ENCODE measurements at regions not wholly inside any gene's neighbourhood (a gene's known extent, or its start where the extent isn't known, plus 50 kb on each side); places are given as distances from the start of the nearest gene placed in this dataset.

- CTCF ChIA-PET: no interaction called here
- no peaks in the 10 kb centered on the region for H3K36me3 Mint-ChIP-seq
Observed at GRCh38 chr4:138085736-138086305, 156.3 kb downstream of the SLC7A11 start.

GRCh38 chr4:138078751-138079520, 163.2 kb downstream of the SLC7A11 start:
- H3K27ac Mint-ChIP-seq: no peak overlapping the region
- Histone ChIP-seq H3K9me3 (no peaks in the 10 kb centered on the region), H3K27ac (ENCODE audit: low read length) (no peak overlapping the region), H3K36me3 (ENCODE audit: control insufficient read depth in 2 of 2, extremely low read depth in 1 of 2, insufficient read depth in 1 of 2, low read length in 1 of 2) (no peaks in the 10 kb centered on the region), H3K27me3 (replicated peaks in 1 of 2; ENCODE audit: control insufficient read depth in 2 of 2, extremely low read depth in 1 of 2, insufficient read depth in 2 of 2, low read length in 1 of 2) (no peaks in the 10 kb centered on the region), H3K4me1 (ENCODE audit: control insufficient read depth in 1 of 2, extremely low read depth in 1 of 2, insufficient read depth in 2 of 2, low read length in 2 of 2) (no peaks in the 10 kb centered on the region), H3K4me3 (ENCODE audit: control insufficient read depth in 1 of 2, extremely low read depth in 1 of 2, low read length in 1 of 2) (no peak overlapping the region)
- no peaks in the 10 kb centered on the region for H3K9me3 Mint-ChIP-seq
- H3K36me3 Mint-ChIP-seq: no peaks in the 10 kb centered on the region
- no peak for ATAC-seq (replicated peaks in 1 of 4)
- ChIA-PET CTCF (no interaction called here), POLR2A (no interaction called here)
- H3K4me3 Mint-ChIP-seq: no peak overlapping the region
- no peaks in the 10 kb centered on the region for H3K27me3 Mint-ChIP-seq
- no CpG with 5 or more reads among the region's 4 CpGs for WGBS (ENCODE audit: insufficient coverage)
- DNase-seq: no peak
- H3K4me1 Mint-ChIP-seq: no peaks in the 10 kb centered on the region

More at GRCh38 chr4:138085736-138086305, 156.3 kb downstream of the SLC7A11 start:
- H3K4me1 ChIP-seq (ENCODE audit: control insufficient read depth in 1 of 2, extremely low read depth in 1 of 2, insufficient read depth in 2 of 2, low read length in 2 of 2): no peaks in the 10 kb centered on the region
- ATAC-seq (replicated peaks in 1 of 4) (no peak), DNase-seq (no peak)
- no peaks in the 10 kb centered on the region for H3K27me3 ChIP-seq (replicated peaks in 1 of 2; ENCODE audit: control insufficient read depth in 2 of 2, extremely low read depth in 1 of 2, insufficient read depth in 2 of 2, low read length in 1 of 2)
- H3K27ac ChIP-seq (ENCODE audit: low read length): no peak overlapping the region
- no peaks in the 10 kb centered on the region for H3K9me3 ChIP-seq
- Mint-ChIP-seq H3K27ac (no peak overlapping the region), H3K9me3 (no peaks in the 10 kb centered on the region), H3K4me1 (no peaks in the 10 kb centered on the region), H3K27me3 (no peaks in the 10 kb centered on the region), H3K4me3 (no peak overlapping the region)
- POLR2A ChIA-PET: no interaction called here
- 92% methylated on average over 2 of the region's 5 CpGs for WGBS (ENCODE audit: insufficient coverage)
- H3K4me3 ChIP-seq (ENCODE audit: control insufficient read depth in 1 of 2, extremely low read depth in 1 of 2, low read length in 1 of 2): no peak overlapping the region
- no peaks in the 10 kb centered on the region for H3K36me3 ChIP-seq (ENCODE audit: control insufficient read depth in 2 of 2, extremely low read depth in 1 of 2, insufficient read depth in 1 of 2, low read length in 1 of 2)

DNA sequence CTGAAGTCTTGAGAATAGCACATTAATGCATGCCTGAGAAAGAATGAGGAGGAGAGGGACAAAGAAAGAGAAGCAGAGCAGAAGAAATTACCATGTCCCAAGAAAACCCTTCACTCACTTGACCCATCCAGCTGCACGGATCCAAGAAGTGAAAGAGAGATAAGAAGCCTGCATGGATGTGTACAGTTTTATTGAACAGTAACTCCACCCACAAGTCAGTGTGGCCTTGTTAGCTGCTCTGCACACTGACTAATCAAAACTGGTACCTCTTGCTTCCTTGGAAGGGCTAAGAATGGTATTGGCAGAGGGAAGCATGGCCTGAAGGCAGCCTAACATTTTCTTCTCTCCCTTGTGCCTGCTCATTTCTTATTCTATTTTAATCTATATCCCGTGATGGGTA, 163.9 kb downstream of the SLC7A11 start:
- no peaks in the 10 kb centered on the region for H3K9me3 ChIP-seq
- WGBS (ENCODE audit: insufficient coverage): no CpG with 5 or more reads among the region's 2 CpGs
- DNase-seq (no peak), ATAC-seq (replicated peaks in 1 of 4) (no peak)
- H3K4me3 ChIP-seq (ENCODE audit: control insufficient read depth in 1 of 2, extremely low read depth in 1 of 2, low read length in 1 of 2): no peak overlapping the region
- no peak overlapping the region for H3K27ac ChIP-seq (ENCODE audit: low read length)
- Mint-ChIP-seq H3K4me1 (no peaks in the 10 kb centered on the region), H3K36me3 (no peaks in the 10 kb centered on the region), H3K27me3 (no peaks in the 10 kb centered on the region), H3K27ac (no peak overlapping the region), H3K9me3 (no peaks in the 10 kb centered on the region), H3K4me3 (no peak overlapping the region)
- ChIA-PET POLR2A (no interaction called here), CTCF (no interaction called here)
- H3K27me3 ChIP-seq (replicated peaks in 1 of 2; ENCODE audit: control insufficient read depth in 2 of 2, extremely low read depth in 1 of 2, insufficient read depth in 2 of 2, low read length in 1 of 2): no peaks in the 10 kb centered on the region
- H3K36me3 ChIP-seq (ENCODE audit: control insufficient read depth in 2 of 2, extremely low read depth in 1 of 2, insufficient read depth in 1 of 2, low read length in 1 of 2): no peaks in the 10 kb centered on the region
- no peaks in the 10 kb centered on the region for H3K4me1 ChIP-seq (ENCODE audit: control insufficient read depth in 1 of 2, extremely low read depth in 1 of 2, insufficient read depth in 2 of 2, low read length in 2 of 2)

GRCh38 chr4:138076561-138076960, 165.6 kb downstream of the SLC7A11 start:
- Mint-ChIP-seq H3K27ac (no peak overlapping the region), H3K9me3 (no peaks in the 10 kb centered on the region), H3K36me3 (no peaks in the 10 kb centered on the region), H3K27me3 (no peaks in the 10 kb centered on the region), H3K4me3 (no peak overlapping the region), H3K4me1 (no peaks in the 10 kb centered on the region)
- H3K4me3 ChIP-seq (ENCODE audit: control insufficient read depth in 1 of 2, extremely low read depth in 1 of 2, low read length in 1 of 2): no peak overlapping the region
- ChIA-PET CTCF (no interaction called here), POLR2A (no interaction called here)
- H3K27ac ChIP-seq (ENCODE audit: low read length): no peak overlapping the region
- H3K4me1 ChIP-seq (ENCODE audit: control insufficient read depth in 1 of 2, extremely low read depth in 1 of 2, insufficient read depth in 2 of 2, low read length in 2 of 2): no peaks in the 10 kb centered on the region
- no CpG with 5 or more reads among the region's 1 CpG for WGBS (ENCODE audit: insufficient coverage)
- no peak for ATAC-seq (replicated peaks in 1 of 4)
- H3K9me3 ChIP-seq: no peaks in the 10 kb centered on the region
- H3K27me3 ChIP-seq (replicated peaks in 1 of 2; ENCODE audit: control insufficient read depth in 2 of 2, extremely low read depth in 1 of 2, insufficient read depth in 2 of 2, low read length in 1 of 2): no peaks in the 10 kb centered on the region
- DNase-seq: no peak
- H3K36me3 ChIP-seq (ENCODE audit: control insufficient read depth in 2 of 2, extremely low read depth in 1 of 2, insufficient read depth in 1 of 2, low read length in 1 of 2): no peaks in the 10 kb centered on the region

DNA sequence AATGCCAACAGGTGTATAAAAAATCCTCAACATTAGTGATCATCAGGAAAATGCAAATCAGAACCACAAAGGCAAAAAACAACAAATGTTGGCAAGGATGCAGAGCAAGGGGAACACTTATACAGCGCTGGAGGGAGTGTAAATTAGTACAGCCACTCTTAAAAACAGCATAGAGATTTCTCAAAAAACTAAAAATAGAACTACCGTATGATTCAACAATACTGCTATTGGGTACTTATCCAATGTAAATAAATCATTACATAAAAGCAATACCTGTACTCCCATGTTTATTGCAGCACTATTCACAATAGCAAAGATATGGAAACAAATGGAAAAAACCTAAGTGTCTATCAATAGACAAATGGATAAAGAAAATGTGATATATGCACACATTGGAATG, 171.3 kb downstream of the SLC7A11 start:
- no peak for ATAC-seq (replicated peaks in 1 of 4)
- Histone ChIP-seq H3K4me3 (ENCODE audit: control insufficient read depth in 1 of 2, extremely low read depth in 1 of 2, low read length in 1 of 2) (no peak overlapping the region), H3K27me3 (replicated peaks in 1 of 2; ENCODE audit: control insufficient read depth in 2 of 2, extremely low read depth in 1 of 2, insufficient read depth in 2 of 2, low read length in 1 of 2) (no peaks in the 10 kb centered on the region), H3K36me3 (ENCODE audit: control insufficient read depth in 2 of 2, extremely low read depth in 1 of 2, insufficient read depth in 1 of 2, low read length in 1 of 2) (no peaks in the 10 kb centered on the region), H3K27ac (ENCODE audit: low read length) (no peak overlapping the region), H3K9me3 (no peaks in the 10 kb centered on the region), H3K4me1 (ENCODE audit: control insufficient read depth in 1 of 2, extremely low read depth in 1 of 2, insufficient read depth in 2 of 2, low read length in 2 of 2) (no peaks in the 10 kb centered on the region)
- Mint-ChIP-seq H3K4me3 (no peak overlapping the region), H3K9me3 (peaks cover 4 to 10% (median 8%) of the 10 kb centered on the region in 3 donors), H3K27me3 (no peaks in the 10 kb centered on the region), H3K36me3 (no peaks in the 10 kb centered on the region), H3K27ac (no peak overlapping the region), H3K4me1 (no peaks in the 10 kb centered on the region)
- CTCF ChIA-PET: no interaction called here
- WGBS (ENCODE audit: insufficient coverage): no CpG with 5 or more reads among the region's 2 CpGs
- POLR2A ChIA-PET: no interaction called here
- DNase-seq: no peak

DNA sequence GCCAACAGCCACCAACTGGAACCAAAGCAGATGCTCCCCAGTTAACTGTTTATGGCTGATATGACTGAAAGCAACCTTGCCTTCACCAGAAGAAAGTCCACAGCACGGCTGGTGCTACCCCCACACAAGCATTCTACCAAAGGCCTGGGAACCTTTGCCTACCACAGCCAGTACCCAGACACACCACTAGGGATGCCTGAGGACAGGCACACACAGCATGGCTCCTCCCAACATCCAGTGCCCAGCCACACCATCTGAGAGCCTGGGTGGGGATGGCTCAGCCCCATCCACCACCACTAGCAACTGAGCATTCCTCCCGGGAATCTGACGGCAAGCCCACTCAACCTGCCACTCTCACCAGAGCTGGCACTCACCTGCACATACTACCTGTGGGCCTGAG, 178.6 kb downstream of the SLC7A11 start:
- H3K9me3 Mint-ChIP-seq: peaks cover 6 to 15% (median 10%) of the 10 kb centered on the region in 3 donors

More for the DNA sequence above, 178.6 kb downstream of the SLC7A11 start:
- Mint-ChIP-seq H3K27ac (no peak overlapping the region), H3K4me3 (no peak overlapping the region), H3K4me1 (no peaks in the 10 kb centered on the region), H3K36me3 (no peaks in the 10 kb centered on the region), H3K27me3 (peaks cover 0 to 5% of the 10 kb centered on the region in 2 donors)
- Histone ChIP-seq H3K4me3 (ENCODE audit: control insufficient read depth in 1 of 2, extremely low read depth in 1 of 2, low read length in 1 of 2) (no peak overlapping the region), H3K9me3 (no peaks in the 10 kb centered on the region), H3K36me3 (ENCODE audit: control insufficient read depth in 2 of 2, extremely low read depth in 1 of 2, insufficient read depth in 1 of 2, low read length in 1 of 2) (no peaks in the 10 kb centered on the region), H3K27ac (ENCODE audit: low read length) (no peak overlapping the region), H3K4me1 (ENCODE audit: control insufficient read depth in 1 of 2, extremely low read depth in 1 of 2, insufficient read depth in 2 of 2, low read length in 2 of 2) (no peaks in the 10 kb centered on the region), H3K27me3 (replicated peaks in 1 of 2; ENCODE audit: control insufficient read depth in 2 of 2, extremely low read depth in 1 of 2, insufficient read depth in 2 of 2, low read length in 1 of 2) (no peaks in the 10 kb centered on the region)
- CTCF ChIA-PET: no interaction called here
- ATAC-seq (replicated peaks in 1 of 4) (no peak), DNase-seq (no peak)
- POLR2A ChIA-PET: no interaction called here
- WGBS (ENCODE audit: insufficient coverage): 87% methylated on average over 3 of the region's 3 CpGs
